22Rv1 (cell line): ENCODE measurements at regions not wholly inside any gene's neighbourhood (a gene's known extent, or its start where the extent isn't known, plus 50 kb on each side); places are given as distances from the start of the nearest gene placed in this dataset.

Source experiments
- CTCF ChIP-seq: fragments of 450-650 bp; IDR thresholded peaks from 2 replicates; pipeline ENCODE4 v1.5.1; 2017; ENCODE audit warnings: mild to moderate bottlenecking
- ZFX ChIP-seq: fragments of 450-650 bp; IDR thresholded peaks from 2 replicates; pipeline ENCODE4 v1.6.1; 2017; ENCODE audit warnings: antibody characterized with exemption, borderline replicate concordance

- TF ChIP-seq CTCF: no peak
- TF ChIP-seq ZFX: no peak
Measured at GRCh38 chr11:123308077-123308476, 113.0 kb upstream of the CLMP start.
